ENCODE measurements at regions not wholly inside any gene's neighbourhood (a gene's known extent, or its start where the extent isn't known, plus 50 kb on each side); places are given as distances from the start of the nearest gene placed in this dataset.

GRCh38 chr3:70774641-70775040 is 462.2 kb upstream of the MDFIC2 start:
- Histone ChIP-seq H3K36me3 (no peaks in the 10 kb centered on the region), H3K27ac (no peak overlapping the region), H3K27me3 (replicated peaks; ENCODE audit: insufficient read depth) (no peaks in the 10 kb centered on the region), H3K4me1 (replicated peaks) (no peaks in the 10 kb centered on the region), H3K4me3 (no peak overlapping the region), H3K9me3 (no peaks in the 10 kb centered on the region)
- no peak for DNase-seq (ENCODE audit: low spot score)
- intact Hi-C loops (cut with DNase I) = no loop called here
- TF ChIP-seq CTCF (IDR thresholded peaks at IDR 0.05) (no peak), POLR2AphosphoS5 (IDR thresholded peaks at IDR 0.05) (no peak), POLR2A (IDR thresholded peaks at IDR 0.05) (no peak)
- 93% methylated on average over 1 of the region's 1 CpG for WGBS

DNA sequence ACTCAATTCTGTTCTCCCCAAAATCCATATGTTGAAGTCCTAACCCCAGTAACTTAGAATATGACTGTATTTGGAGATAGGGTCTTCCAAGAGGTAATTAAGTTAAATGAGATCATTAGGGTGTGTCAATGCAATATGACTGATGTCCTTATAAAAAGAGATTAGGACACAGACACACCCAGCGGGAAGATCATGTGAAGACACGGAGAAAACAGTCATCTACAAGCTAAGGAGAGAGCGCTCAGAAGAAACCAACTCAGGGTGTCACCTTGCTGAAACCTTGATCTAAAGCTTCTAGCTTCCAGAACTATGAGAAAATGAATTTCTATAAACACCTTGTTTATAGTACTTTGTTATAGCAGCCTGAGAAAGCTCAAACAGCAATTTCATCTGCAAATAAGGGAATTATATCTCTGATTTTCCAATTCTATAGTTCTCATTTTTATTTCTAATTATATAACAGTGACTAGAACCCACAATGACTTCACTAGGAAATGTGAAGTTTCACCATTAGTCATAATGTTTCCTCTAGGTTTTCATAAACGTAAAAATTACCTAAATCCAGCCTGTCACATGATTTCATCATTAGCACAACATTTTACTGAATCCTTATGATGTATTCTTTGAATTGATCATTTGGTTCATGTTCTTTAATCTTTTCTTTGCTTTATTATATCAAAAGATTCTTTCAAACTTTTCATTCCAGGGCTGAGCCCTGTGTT is 459.1 kb upstream of the MDFIC2 start:
- Histone ChIP-seq H3K27me3 (replicated peaks; ENCODE audit: insufficient read depth) (no peaks in the 10 kb centered on the region), H3K4me1 (replicated peaks) (no peaks in the 10 kb centered on the region), H3K4me3 (no peak overlapping the region), H3K9me3 (no peaks in the 10 kb centered on the region), H3K36me3 (no peaks in the 10 kb centered on the region), H3K27ac (no peak overlapping the region)
- intact Hi-C loops (cut with DNase I) = no loop called here
- TF ChIP-seq CTCF (IDR thresholded peaks at IDR 0.05) (no peak), POLR2AphosphoS5 (IDR thresholded peaks at IDR 0.05) (no peak), POLR2A (IDR thresholded peaks at IDR 0.05) (no peak)
- DNase-seq (ENCODE audit: low spot score) = no peak
- WGBS = 87% methylated on average over 4 of the region's 4 CpGs

DNA sequence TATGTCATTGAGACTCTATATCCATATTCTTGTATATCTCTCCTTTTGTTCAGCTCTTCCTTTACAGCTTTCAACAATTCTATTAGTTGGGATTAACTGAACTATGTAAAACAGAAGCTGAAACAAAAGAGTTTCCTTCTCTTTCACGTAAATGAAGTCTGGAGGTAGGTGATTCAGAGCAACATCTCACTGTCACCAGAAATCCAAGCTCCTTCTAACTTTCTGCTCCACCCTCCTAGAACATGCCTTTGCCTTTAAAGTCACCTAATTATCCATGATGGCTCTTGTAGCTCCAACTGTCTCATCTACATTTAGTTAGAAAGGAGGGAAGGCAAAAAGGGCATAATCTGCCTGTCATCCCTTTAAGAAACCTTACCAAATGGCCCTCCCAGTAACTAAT is 458.2 kb upstream of the MDFIC2 start:
- H3K4me1 ChIP-seq (replicated peaks) = no peaks in the 10 kb centered on the region
- WGBS = 66% methylated on average over 1 of the region's 1 CpG
- H3K4me3 ChIP-seq = no peak overlapping the region
- TF ChIP-seq CTCF (IDR thresholded peaks at IDR 0.05) (no peak), POLR2A (IDR thresholded peaks at IDR 0.05) (no peak), POLR2AphosphoS5 (IDR thresholded peaks at IDR 0.05) (no peak)
- intact Hi-C loops (cut with DNase I) = no loop called here
- no peaks in the 10 kb centered on the region for H3K36me3 ChIP-seq
- DNase-seq (ENCODE audit: low spot score) = no peak
- H3K9me3 ChIP-seq = no peaks in the 10 kb centered on the region
- no peaks in the 10 kb centered on the region for H3K27me3 ChIP-seq (replicated peaks; ENCODE audit: insufficient read depth)
- H3K27ac ChIP-seq = no peak overlapping the region

GRCh38 chr3:70766301-70766700 is 453.9 kb upstream of the MDFIC2 start:
- H3K4me3 ChIP-seq = no peak overlapping the region
- WGBS = 92% methylated on average over 2 of the region's 2 CpGs
- intact Hi-C loops (cut with DNase I) = no loop called here
- no peaks in the 10 kb centered on the region for H3K36me3 ChIP-seq
- no peaks in the 10 kb centered on the region for H3K27me3 ChIP-seq (replicated peaks; ENCODE audit: insufficient read depth)
- no peaks in the 10 kb centered on the region for H3K4me1 ChIP-seq (replicated peaks)
- no peak overlapping the region for H3K27ac ChIP-seq
- no peak for DNase-seq (ENCODE audit: low spot score)
- TF ChIP-seq POLR2A (IDR thresholded peaks at IDR 0.05) (no peak), POLR2AphosphoS5 (IDR thresholded peaks at IDR 0.05) (no peak), CTCF (IDR thresholded peaks at IDR 0.05) (no peak)
- H3K9me3 ChIP-seq = no peaks in the 10 kb centered on the region

DNA sequence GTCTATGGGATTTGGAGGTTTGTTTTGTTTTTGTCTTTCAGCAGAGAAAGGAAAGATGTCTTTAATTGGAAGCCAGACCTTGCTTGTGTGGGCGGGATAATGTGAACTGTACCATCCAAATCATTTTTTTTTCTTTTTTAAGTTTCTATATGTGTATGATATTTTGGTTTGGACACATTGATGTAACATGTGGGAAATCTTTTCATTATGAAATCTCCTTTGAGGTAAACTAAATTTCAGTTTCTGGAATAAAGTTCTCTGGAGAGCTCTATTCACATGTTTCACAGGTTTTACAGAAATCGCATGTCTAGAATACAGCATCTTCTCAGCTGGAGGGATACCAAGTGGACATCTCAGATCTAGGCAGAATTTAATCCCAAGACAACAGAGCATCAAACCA is 451.5 kb upstream of the MDFIC2 start:
- TF ChIP-seq POLR2A (IDR thresholded peaks at IDR 0.05) = no peak
- no peak for TF ChIP-seq POLR2AphosphoS5 (IDR thresholded peaks at IDR 0.05)
- no peak for TF ChIP-seq CTCF (IDR thresholded peaks at IDR 0.05)

More for the DNA sequence above, 451.5 kb upstream of the MDFIC2 start:
- intact Hi-C loops (cut with DNase I) = no loop called here
- Histone ChIP-seq H3K4me1 (replicated peaks) (no peaks in the 10 kb centered on the region), H3K27me3 (replicated peaks; ENCODE audit: insufficient read depth) (no peaks in the 10 kb centered on the region), H3K4me3 (no peak overlapping the region), H3K9me3 (no peaks in the 10 kb centered on the region), H3K36me3 (no peaks in the 10 kb centered on the region), H3K27ac (no peak overlapping the region)
- no peak for DNase-seq (ENCODE audit: low spot score)
- WGBS = 97% methylated on average over 2 of the region's 2 CpGs
